ENCODE measurements at regions not wholly inside any gene's neighbourhood (a gene's known extent, or its start where the extent isn't known, plus 50 kb on each side); places are given as distances from the start of the nearest gene placed in this dataset.

GRCh38 chr22:49084206-49084605 is 743.5 kb downstream of the BRD1 start:
- TF ChIP-seq, protein P1, sequence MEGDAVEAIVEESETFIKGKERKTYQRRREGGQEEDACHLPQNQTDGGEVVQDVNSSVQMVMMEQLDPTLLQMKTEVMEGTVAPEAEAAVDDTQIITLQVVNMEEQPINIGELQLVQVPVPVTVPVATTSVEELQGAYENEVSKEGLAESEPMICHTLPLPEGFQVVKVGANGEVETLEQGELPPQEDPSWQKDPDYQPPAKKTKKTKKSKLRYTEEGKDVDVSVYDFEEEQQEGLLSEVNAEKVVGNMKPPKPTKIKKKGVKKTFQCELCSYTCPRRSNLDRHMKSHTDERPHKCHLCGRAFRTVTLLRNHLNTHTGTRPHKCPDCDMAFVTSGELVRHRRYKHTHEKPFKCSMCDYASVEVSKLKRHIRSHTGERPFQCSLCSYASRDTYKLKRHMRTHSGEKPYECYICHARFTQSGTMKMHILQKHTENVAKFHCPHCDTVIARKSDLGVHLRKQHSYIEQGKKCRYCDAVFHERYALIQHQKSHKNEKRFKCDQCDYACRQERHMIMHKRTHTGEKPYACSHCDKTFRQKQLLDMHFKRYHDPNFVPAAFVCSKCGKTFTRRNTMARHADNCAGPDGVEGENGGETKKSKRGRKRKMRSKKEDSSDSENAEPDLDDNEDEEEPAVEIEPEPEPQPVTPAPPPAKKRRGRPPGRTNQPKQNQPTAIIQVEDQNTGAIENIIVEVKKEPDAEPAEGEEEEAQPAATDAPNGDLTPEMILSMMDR (IDR thresholded peaks at IDR 0.05; ENCODE audit: low read depth, low read length, poor library complexity, severe bottlenecking) = no peak
- TF ChIP-seq EZH2phosphoT487 (IDR thresholded peaks at IDR 0.05; ENCODE audit: borderline replicate concordance, low read length) = no peak
